ENCODE measurements at regions not wholly inside any gene's neighbourhood (a gene's known extent, or its start where the extent isn't known, plus 50 kb on each side); places are given as distances from the start of the nearest gene placed in this dataset.

DNA sequence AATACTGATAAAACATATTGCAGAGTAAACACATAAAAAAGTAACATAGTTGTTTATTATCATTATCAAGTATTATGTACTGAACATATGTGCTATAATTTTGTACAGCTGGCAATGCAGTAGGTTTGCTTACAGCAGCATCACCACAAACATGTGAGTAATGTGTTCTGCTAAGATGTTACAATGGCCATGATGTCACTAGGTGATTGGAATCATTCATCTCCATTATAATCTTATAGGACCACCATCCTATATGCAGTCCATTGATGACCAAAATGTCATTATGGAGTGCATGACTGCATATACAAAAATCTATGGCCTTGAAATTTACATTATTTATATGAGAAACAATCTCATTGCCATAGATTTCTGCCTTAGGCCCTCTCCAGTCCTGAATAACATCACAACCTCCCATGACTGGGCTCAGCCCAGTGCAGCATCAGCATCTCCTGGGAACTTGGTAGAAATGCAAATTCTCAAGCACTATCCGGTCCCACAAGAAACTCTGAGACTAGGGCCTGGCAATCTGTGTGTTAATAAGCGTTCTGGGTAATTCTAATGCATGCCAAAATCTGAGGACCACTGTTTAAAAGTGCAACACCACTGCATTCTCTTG, 352.0 kb upstream of the MARCKS start:
- TF ChIP-seq POLR2AphosphoS5 (IDR thresholded peaks at IDR 0.05; ENCODE audit: low read depth, low read length) (no peak), TAF1 (IDR thresholded peaks at IDR 0.05; ENCODE audit: borderline replicate concordance, insufficient read depth, low read length) (no peak), SIN3A (IDR thresholded peaks at IDR 0.05; ENCODE audit: borderline replicate concordance, insufficient read depth, low read length) (no peak), FOXP2 (optimal IDR thresholded peaks at IDR 0.05; ENCODE audit: borderline replicate concordance, extremely low read depth, extremely low read length, insufficient read depth) (no peak)
- TF ChIP-seq, protein P1, sequence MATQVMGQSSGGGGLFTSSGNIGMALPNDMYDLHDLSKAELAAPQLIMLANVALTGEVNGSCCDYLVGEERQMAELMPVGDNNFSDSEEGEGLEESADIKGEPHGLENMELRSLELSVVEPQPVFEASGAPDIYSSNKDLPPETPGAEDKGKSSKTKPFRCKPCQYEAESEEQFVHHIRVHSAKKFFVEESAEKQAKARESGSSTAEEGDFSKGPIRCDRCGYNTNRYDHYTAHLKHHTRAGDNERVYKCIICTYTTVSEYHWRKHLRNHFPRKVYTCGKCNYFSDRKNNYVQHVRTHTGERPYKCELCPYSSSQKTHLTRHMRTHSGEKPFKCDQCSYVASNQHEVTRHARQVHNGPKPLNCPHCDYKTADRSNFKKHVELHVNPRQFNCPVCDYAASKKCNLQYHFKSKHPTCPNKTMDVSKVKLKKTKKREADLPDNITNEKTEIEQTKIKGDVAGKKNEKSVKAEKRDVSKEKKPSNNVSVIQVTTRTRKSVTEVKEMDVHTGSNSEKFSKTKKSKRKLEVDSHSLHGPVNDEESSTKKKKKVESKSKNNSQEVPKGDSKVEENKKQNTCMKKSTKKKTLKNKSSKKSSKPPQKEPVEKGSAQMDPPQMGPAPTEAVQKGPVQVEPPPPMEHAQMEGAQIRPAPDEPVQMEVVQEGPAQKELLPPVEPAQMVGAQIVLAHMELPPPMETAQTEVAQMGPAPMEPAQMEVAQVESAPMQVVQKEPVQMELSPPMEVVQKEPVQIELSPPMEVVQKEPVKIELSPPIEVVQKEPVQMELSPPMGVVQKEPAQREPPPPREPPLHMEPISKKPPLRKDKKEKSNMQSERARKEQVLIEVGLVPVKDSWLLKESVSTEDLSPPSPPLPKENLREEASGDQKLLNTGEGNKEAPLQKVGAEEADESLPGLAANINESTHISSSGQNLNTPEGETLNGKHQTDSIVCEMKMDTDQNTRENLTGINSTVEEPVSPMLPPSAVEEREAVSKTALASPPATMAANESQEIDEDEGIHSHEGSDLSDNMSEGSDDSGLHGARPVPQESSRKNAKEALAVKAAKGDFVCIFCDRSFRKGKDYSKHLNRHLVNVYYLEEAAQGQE (IDR thresholded peaks at IDR 0.05; ENCODE audit: insufficient read depth in 1 of 2, low read depth in 2 of 2, low read length in 2 of 2), result no peak
